CD4-positive, alpha-beta T cell treated with Interleukin-6 at 100 ng/mL for 8 hours (primary cell): ENCODE measurements at regions not wholly inside any gene's neighbourhood (a gene's known extent, or its start where the extent isn't known, plus 50 kb on each side); places are given as distances from the start of the nearest gene placed in this dataset.
A peak's percentile ranks its signal among the peaks of the same experiment; 100 is the strongest.
"Not testable (repeated sequence)": the region's sequence is repeated elsewhere in the genome, so short reads cannot be mapped to it uniquely, and the experiment has no call there.

Experiments
- DNase-seq: peaks from one replicate; pipeline ENCODE4 v3.0.0-alpha.2; 2020; ENCODE audit warnings: mixed read lengths, low spot score

- DNase-seq = not testable (repeated sequence)
Observed at GRCh38 chr2:181737302-181737701, 57.0 kb upstream of the NEUROD1 start.

GRCh38 chr2:181738074-181738473 is 57.8 kb upstream of the NEUROD1 start:
- DNase-seq = no peak

GRCh38 chr2:181738563-181738962 is 58.2 kb upstream of the NEUROD1 start:
- no peak for DNase-seq

- DNase-seq = no peak
Observed at GRCh38 chr2:181741756-181742155, 61.4 kb upstream of the NEUROD1 start.

- DNase-seq = no peak
Observed at GRCh38 chr2:181742361-181742760, 62.0 kb upstream of the NEUROD1 start.

GRCh38 chr2:181742922-181743722 is 62.8 kb upstream of the NEUROD1 start:
- peak; percentile 4 for DNase-seq

GRCh38 chr2:181743723-181744031 is 63.4 kb upstream of the NEUROD1 start:
- no peak for DNase-seq

GRCh38 chr2:181745796-181746540 is 65.7 kb upstream of the NEUROD1 start:
- DNase-seq = no peak

- no peak for DNase-seq
Observed at GRCh38 chr2:181746844-181747243, 66.5 kb upstream of the NEUROD1 start.

GRCh38 chr2:181750305-181750704 is 70.0 kb upstream of the NEUROD1 start:
- no peak for DNase-seq

- DNase-seq = no peak
Observed at GRCh38 chr2:181751266-181752030, 71.1 kb upstream of the NEUROD1 start.

- no peak for DNase-seq
Observed at GRCh38 chr2:181752301-181752700, 72.0 kb upstream of the NEUROD1 start.

GRCh38 chr2:181753686-181754085 is 73.4 kb upstream of the NEUROD1 start:
- DNase-seq = no peak

- no peak for DNase-seq
Observed at GRCh38 chr2:181754105-181754504, 73.8 kb upstream of the NEUROD1 start.

- no peak for DNase-seq
Observed at GRCh38 chr2:181755181-181755580, 74.9 kb upstream of the NEUROD1 start.

GRCh38 chr2:181760521-181760920 is 80.2 kb upstream of the NEUROD1 start:
- no peak for DNase-seq

GRCh38 chr2:181761175-181761574 is 80.9 kb upstream of the NEUROD1 start:
- no peak for DNase-seq

GRCh38 chr2:181762000-181762399 is 81.7 kb upstream of the NEUROD1 start:
- no peak for DNase-seq

- DNase-seq = no peak
Observed at GRCh38 chr2:181762848-181763247, 82.5 kb upstream of the NEUROD1 start.

- DNase-seq = no peak
Observed at GRCh38 chr2:181763423-181763822, 83.1 kb upstream of the NEUROD1 start.

GRCh38 chr2:181764095-181764963 is 84.0 kb upstream of the NEUROD1 start:
- DNase-seq = no peak

GRCh38 chr2:181766129-181766528 is 85.8 kb upstream of the NEUROD1 start:
- no peak for DNase-seq
